SKM-1 treated with dmso at 0.1 percent for 144 hours (cell line): ENCODE measurements at regions not wholly inside any gene's neighbourhood (a gene's known extent, or its start where the extent isn't known, plus 50 kb on each side); places are given as distances from the start of the nearest gene placed in this dataset.
A peak's percentile ranks its signal among the peaks of the same experiment; 100 is the strongest.
"Not testable (repeated sequence)": the region's sequence is repeated elsewhere in the genome, so short reads cannot be mapped to it uniquely, and the experiment has no call there.

Source experiments
- DNase-seq: peaks from one replicate; lab custom pipeline; 2025; ENCODE audit not compliant: unreplicated experiment; lab: John Stamatoyannopoulos, UW

DNA sequence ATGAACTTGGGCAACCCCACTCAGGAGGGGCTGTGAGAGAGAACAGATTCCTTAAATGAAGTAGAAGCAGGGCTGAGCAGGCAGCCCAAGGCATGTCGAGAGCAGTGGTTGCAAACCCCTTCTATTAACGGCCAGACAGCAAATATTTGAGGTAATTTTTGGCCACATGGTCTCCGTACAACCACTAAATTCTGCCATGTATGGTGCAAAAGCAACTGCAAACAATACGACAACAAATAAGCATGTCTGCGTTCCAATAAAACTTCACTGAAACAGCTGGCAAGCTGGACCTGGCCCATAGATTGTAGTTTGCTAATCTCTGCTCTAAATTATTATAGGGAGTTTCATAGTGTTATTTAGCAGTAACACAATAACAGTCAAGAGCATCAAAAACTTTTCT lies 217.0 kb upstream of the ZNF521 start:
- DNase-seq = no peak

- no peak for DNase-seq
These were observed 212.1 kb upstream of the ZNF521 start for GRCh38 chr18:25563816-25564683.

- no peak for DNase-seq
These were observed 211.4 kb upstream of the ZNF521 start for GRCh38 chr18:25563346-25563745.

DNA sequence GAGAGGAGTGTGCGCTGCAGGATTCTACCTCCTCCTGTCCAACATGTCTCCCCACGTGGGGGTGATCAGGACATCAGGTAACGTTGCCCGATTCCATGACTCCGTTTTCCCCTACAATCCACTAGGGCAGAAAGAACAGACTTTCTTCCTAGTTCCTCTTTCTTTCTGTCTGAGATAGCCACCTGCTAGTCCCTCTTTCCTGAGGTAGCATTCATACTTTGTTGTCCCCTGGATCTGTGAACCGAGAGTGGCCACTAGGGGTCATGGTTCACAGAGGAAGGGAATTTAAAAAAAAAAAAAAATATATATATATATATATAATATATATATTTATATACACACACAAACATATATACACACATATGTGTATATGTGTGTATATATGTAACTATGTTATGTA lies 210.0 kb upstream of the ZNF521 start:
- peak; percentile 32 for DNase-seq

GRCh38 chr18:25560369-25560768 lies 208.4 kb upstream of the ZNF521 start:
- DNase-seq = no peak

GRCh38 chr18:25557011-25557410 lies 205.0 kb upstream of the ZNF521 start:
- DNase-seq = peak; percentile 35

- DNase-seq = no peak
These were observed 201.8 kb upstream of the ZNF521 start for GRCh38 chr18:25553631-25554263.

GRCh38 chr18:25544546-25545287 lies 192.8 kb upstream of the ZNF521 start:
- DNase-seq = peak; percentile 30

GRCh38 chr18:25538175-25538922 lies 186.4 kb upstream of the ZNF521 start:
- DNase-seq = no peak

DNA sequence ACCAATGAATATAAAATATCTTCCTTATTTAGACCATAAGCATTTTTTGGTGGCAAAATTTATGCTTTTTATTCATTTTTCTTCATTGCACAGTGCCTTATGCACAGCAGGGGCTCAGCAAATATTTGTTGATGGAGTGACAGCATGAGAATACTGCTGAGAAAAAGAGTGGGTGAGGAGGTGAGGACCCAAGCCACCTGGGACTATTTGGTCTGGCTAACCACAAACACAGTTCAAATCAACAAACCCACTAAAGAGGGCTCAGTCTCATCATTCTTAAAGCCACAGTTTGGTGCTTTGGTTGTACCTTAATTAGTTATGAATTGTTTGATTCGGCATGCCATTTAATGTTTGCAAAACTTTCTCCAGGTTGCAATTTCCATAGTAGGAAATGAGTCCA lies 183.5 kb upstream of the ZNF521 start:
- DNase-seq = no peak

GRCh38 chr18:25534401-25534800 lies 182.4 kb upstream of the ZNF521 start:
- no peak for DNase-seq

DNA sequence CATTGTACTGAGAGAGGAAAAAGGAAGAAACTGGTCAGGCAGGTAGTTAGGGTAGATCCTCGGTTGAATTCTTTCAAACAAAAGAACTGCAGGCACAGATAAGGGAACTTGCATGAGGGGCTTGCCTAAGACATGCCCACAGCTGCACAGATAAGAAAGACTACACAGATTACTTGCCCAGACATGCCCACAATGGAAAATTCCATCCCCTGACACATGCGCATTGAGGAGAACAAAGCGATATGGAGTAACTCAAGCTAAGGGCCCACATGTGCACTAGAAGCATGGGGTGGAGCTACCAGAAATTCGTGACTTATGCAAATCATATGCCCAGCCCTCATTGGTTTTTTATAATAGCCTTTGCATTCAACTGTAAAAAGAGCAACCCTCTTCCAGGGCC lies 181.3 kb upstream of the ZNF521 start:
- DNase-seq = no peak

DNA sequence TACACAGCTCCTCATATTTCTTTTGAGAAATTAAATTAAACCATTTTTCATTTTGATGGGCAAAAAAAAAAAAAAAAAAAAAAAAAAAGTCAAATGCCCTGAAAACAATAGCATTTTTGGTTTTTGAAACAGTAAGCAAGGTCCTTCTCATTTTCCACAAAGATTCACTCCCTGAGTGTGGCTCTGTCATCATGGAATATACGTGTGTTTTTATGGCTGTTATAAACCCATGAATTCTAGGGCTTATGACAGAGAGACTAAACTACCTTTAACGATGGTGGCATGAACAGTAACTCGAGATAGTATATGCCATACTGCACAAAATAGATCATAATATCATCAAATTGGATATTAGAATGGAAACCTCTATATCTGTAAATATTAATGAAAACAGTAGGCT lies 179.2 kb upstream of the ZNF521 start:
- DNase-seq = no peak

DNA sequence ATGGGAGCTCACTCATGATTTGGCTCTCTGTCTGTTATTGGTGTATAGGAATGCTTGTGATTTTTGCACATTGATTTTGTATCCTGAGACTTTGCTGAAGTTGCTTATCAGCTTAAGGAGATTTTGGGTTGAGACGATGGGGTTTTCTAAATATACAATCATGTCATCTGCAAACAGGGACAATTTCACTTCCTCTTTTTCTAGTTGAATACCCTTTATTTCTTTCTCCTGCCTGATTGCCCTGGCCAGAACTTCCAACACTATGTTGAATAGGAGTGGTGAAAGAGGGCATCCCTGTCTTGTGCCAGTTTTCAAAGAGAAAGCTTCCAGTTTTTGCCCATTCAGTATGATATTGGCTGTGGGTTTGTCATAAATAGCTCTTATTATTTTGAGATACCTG lies 173.8 kb upstream of the ZNF521 start:
- not testable (repeated sequence) for DNase-seq

DNA sequence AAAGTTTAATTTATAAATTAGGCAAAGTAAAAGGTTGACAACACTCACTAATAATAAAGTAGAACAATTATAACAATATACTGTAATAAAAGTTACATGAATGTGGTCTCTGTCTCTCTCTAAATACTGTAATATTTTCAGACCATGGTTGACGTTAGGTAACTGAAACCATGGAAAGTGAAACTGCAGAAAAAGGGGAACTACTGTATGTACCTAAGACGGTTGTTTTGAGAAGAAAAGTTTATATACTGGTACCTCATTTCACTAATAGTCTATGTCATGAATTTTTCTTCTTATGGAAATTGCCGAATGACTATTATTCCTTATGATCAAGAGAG lies 166.7 kb upstream of the ZNF521 start:
- peak; percentile 63 for DNase-seq

DNA sequence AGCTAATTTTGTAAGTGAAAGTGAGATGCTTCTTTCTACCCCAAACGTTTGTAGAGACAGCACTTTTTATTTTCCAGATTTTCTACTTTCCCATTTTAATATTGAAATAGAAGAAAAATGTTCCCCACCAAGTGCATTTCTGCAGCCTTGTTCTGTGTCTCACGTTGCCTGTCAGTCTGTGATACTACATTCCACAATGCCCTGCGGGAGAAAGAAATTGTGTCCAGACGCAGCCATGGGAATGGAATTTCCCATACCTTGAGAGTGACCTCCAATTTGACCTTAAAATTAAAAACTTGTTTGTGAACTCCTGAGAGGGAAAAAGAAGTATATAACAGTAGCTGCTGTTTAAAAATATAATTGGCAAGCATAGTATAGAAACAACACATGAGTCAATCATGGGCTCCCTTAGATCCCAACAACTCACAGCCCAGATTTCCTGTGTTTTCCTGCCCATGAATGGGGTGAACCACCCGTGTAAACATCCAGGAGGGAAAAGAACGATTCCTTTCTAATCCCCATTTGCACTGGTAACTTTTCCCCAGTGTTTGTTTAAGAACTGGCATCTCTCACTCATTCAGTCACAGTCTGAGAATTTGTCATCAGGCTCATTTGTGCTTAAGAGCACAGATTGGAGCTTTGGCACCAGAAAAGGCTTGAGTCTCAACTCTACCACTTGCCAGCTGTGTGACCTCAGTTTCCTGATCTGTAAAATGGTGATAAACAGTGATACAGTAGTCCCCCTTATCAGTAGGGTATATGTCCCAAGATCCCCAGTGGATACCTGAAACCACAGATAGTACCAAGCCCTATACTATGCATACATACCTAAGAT lies 166.1 kb upstream of the ZNF521 start:
- no peak for DNase-seq

- no peak for DNase-seq
These were observed 165.0 kb upstream of the ZNF521 start for GRCh38 chr18:25516747-25517498.

GRCh38 chr18:25516121-25516520 lies 164.2 kb upstream of the ZNF521 start:
- no peak for DNase-seq

- DNase-seq = no peak
These were observed 158.1 kb upstream of the ZNF521 start for GRCh38 chr18:25510096-25510495.
